GM12874 (cell line): ENCODE measurements at regions not wholly inside any gene's neighbourhood (a gene's known extent, or its start where the extent isn't known, plus 50 kb on each side); places are given as distances from the start of the nearest gene placed in this dataset.

Experiments
- CTCF ChIP-seq: IDR thresholded peaks from 2 replicates; pipeline ENCODE4 v1.5.1; 2011; ENCODE audit warnings: low read depth, mild to moderate bottlenecking, control low read depth, low read length, moderate library complexity; ENCODE audit not compliant: insufficient read depth

DNA sequence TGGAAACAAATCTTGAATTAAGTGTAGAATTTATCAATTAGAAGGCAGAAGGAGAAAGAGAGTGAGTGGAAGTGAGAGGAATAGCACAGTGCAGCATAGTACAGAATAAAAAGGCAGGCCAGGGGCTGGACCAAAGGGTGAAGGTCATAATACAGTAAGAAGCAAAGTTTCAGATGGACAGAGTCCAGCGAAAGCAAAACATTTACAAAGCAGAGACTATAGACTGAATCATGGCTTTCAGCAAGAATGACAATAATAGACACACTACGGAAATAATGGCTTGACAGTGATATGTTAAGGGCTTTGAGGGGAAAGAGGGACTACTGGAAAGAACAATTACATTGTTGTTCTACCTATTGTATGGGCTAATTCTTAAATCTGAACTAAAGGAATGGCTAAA is 249.0 kb upstream of the CHD1 start:
- TF ChIP-seq CTCF: no peak

GRCh38 chr5:99176186-99176585 is 247.4 kb upstream of the CHD1 start:
- TF ChIP-seq CTCF: no peak

- no peak for TF ChIP-seq CTCF
Measured at GRCh38 chr5:99169309-99169708, 240.5 kb upstream of the CHD1 start.

- no peak for TF ChIP-seq CTCF
Measured at GRCh38 chr5:99156688-99157087, 227.9 kb upstream of the CHD1 start.

- no peak for TF ChIP-seq CTCF
Measured at GRCh38 chr5:99141534-99142128, 212.8 kb upstream of the CHD1 start.

DNA sequence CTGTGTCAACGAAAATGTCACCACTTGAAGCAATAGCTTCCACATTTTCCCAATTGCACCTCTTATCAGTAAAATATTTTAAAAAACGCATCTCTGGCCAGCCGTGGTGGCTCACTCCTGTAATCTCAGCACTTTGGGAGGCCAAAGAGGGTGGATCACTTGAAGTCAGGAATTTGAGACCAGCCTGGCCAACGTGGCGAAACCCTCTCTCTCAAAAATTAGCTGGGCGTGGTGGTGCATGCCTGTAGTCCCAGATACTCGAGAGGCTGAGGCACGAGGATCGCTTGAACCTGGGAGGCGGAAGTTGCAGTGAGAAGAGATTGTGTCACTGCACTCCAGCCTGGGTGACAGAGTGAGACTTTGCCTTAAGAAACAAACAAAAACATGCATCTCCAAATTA is 210.1 kb upstream of the CHD1 start:
- no peak for TF ChIP-seq CTCF

DNA sequence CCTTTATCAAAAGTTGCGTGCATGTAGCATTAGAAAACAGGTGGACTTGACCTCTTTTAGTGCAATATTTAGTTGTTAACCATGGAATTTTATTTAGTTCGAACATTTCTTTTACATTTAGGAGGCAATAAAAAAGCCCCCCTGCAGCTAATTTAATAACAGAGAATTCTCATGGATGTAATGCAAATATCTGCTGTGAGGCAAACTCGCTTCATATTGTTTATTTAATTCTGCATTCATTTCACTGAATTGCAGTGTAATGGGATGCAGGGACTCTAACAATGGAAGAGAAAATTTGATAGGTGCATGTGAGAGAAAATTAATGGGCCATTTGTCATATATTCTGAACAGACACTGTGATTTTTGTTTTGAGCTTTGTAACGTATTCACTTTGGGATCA is 205.1 kb upstream of the CHD1 start:
- no peak for TF ChIP-seq CTCF
